ENCODE measurements at regions not wholly inside any gene's neighbourhood (a gene's known extent, or its start where the extent isn't known, plus 50 kb on each side); places are given as distances from the start of the nearest gene placed in this dataset.

GRCh38 chr13:106295971-106296370 is 239.5 kb downstream of the EFNB2 start:
- H3K4me1 ChIP-seq, result no peaks in the 10 kb centered on the region
- DNase-seq, result no peak
- H3K9me3 ChIP-seq, result no peaks in the 10 kb centered on the region
- no peaks in the 10 kb centered on the region for H3K27me3 ChIP-seq
- H3K27ac ChIP-seq, result no peak overlapping the region
- no peaks in the 10 kb centered on the region for H3K36me3 ChIP-seq
- no peak overlapping the region for H3K4me3 ChIP-seq
- TF ChIP-seq CTCF (IDR thresholded peaks at IDR 0.05) (no peak), POLR2A (IDR thresholded peaks at IDR 0.05) (no peak)
- intact Hi-C loops (cut with DNase I; ENCODE audit: low total_unique reads), result no loop called here

- TF ChIP-seq POLR2A (IDR thresholded peaks at IDR 0.05) (no peak), CTCF (IDR thresholded peaks at IDR 0.05) (no peak)
- no peak for DNase-seq
- no peak overlapping the region for H3K27ac ChIP-seq
- H3K4me1 ChIP-seq, result no peaks in the 10 kb centered on the region
- no peaks in the 10 kb centered on the region for H3K27me3 ChIP-seq
- no peaks in the 10 kb centered on the region for H3K36me3 ChIP-seq
- H3K4me3 ChIP-seq, result no peak overlapping the region
- intact Hi-C loops (cut with DNase I; ENCODE audit: low total_unique reads), result no loop called here
- H3K9me3 ChIP-seq, result no peaks in the 10 kb centered on the region
These were observed 244.5 kb downstream of the EFNB2 start for GRCh38 chr13:106291006-106291405.

GRCh38 chr13:106287351-106287750 is 248.1 kb downstream of the EFNB2 start:
- no peaks in the 10 kb centered on the region for H3K9me3 ChIP-seq
- intact Hi-C loops (cut with DNase I; ENCODE audit: low total_unique reads), result no loop called here
- TF ChIP-seq POLR2A (IDR thresholded peaks at IDR 0.05) (no peak), CTCF (IDR thresholded peaks at IDR 0.05) (no peak)
- DNase-seq, result no peak
- H3K4me1 ChIP-seq, result no peaks in the 10 kb centered on the region
- H3K27me3 ChIP-seq, result no peaks in the 10 kb centered on the region
- no peak overlapping the region for H3K27ac ChIP-seq
- H3K4me3 ChIP-seq, result no peak overlapping the region
- H3K36me3 ChIP-seq, result no peaks in the 10 kb centered on the region

GRCh38 chr13:106286811-106287210 is 248.7 kb downstream of the EFNB2 start:
- no peak for TF ChIP-seq POLR2A (IDR thresholded peaks at IDR 0.05)
- TF ChIP-seq CTCF (IDR thresholded peaks at IDR 0.05), result no peak
- Histone ChIP-seq H3K4me3 (no peak overlapping the region), H3K27me3 (no peaks in the 10 kb centered on the region), H3K36me3 (no peaks in the 10 kb centered on the region), H3K9me3 (no peaks in the 10 kb centered on the region), H3K4me1 (no peaks in the 10 kb centered on the region), H3K27ac (no peak overlapping the region)
- intact Hi-C loops (cut with DNase I; ENCODE audit: low total_unique reads), result no loop called here
- no peak for DNase-seq

GRCh38 chr13:106284358-106284757 is 251.1 kb downstream of the EFNB2 start:
- TF ChIP-seq CTCF (IDR thresholded peaks at IDR 0.05) (no peak), POLR2A (IDR thresholded peaks at IDR 0.05) (no peak)
- H3K27ac ChIP-seq, result no peak overlapping the region
- H3K36me3 ChIP-seq, result no peaks in the 10 kb centered on the region
- DNase-seq, result no peak
- no peaks in the 10 kb centered on the region for H3K27me3 ChIP-seq
- intact Hi-C loops (cut with DNase I; ENCODE audit: low total_unique reads), result no loop called here
- no peak overlapping the region for H3K4me3 ChIP-seq
- H3K4me1 ChIP-seq, result no peaks in the 10 kb centered on the region
- H3K9me3 ChIP-seq, result no peaks in the 10 kb centered on the region
